Fibroblast of lung (primary cell): ENCODE measurements at regions not wholly inside any gene's neighbourhood (a gene's known extent, or its start where the extent isn't known, plus 50 kb on each side); places are given as distances from the start of the nearest gene placed in this dataset.

Experiments
- CTCF ChIP-seq, 2 donors: IDR thresholded peaks in 1 of 2; conservative IDR thresholded peaks in 1 of 2; 1 replicate in 1 of 2; 2 replicates in 1 of 2; pipeline ENCODE4 v1.5.1; 2011 to 2012; ENCODE audit warnings: low read length in 2 of 2, control low read depth in 1 of 2, inconsistent platforms in 1 of 2, low read depth in 1 of 2, mild to moderate bottlenecking in 1 of 2
- EZH2 ChIP-seq: IDR thresholded peaks from 2 replicates; pipeline ENCODE4 v1.5.1; 2012; ENCODE audit warnings: low read length, control low read depth, mild to moderate bottlenecking; ENCODE audit errors: missing control alignments

- no peak for TF ChIP-seq CTCF (conservative IDR thresholded peaks at IDR 0.05 in 1 of 2, IDR thresholded peaks at IDR 0.05 in 1 of 2; ENCODE audit: low read depth in 1 of 2, low read length in 2 of 2)
- no peak for TF ChIP-seq EZH2
Measured at GRCh38 chr2:215550331-215550730, 114.5 kb upstream of the FN1 start.
